ENCODE measurements at regions not wholly inside any gene's neighbourhood (a gene's known extent, or its start where the extent isn't known, plus 50 kb on each side); places are given as distances from the start of the nearest gene placed in this dataset.

DNA sequence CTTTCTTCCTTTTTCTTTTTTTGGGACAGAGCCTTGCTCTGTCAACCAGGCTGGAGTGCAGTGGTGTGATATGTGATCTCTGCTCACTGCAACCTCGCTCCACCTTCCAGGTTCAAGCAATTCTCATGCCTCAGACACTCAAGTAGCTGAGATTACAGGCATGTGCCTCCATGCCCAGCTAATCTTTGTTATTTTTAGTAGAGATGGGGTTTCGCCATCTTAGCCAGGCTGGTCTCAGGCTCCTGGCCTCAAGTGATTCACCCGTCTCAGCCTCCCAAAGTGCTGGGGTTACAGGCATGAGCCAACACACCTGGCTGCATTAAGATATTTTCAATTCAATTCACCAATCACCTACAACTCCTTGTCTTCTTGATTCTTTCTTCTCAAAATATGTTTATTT, 1046.5 kb downstream of the GALC start:
- TF ChIP-seq, protein P1, sequence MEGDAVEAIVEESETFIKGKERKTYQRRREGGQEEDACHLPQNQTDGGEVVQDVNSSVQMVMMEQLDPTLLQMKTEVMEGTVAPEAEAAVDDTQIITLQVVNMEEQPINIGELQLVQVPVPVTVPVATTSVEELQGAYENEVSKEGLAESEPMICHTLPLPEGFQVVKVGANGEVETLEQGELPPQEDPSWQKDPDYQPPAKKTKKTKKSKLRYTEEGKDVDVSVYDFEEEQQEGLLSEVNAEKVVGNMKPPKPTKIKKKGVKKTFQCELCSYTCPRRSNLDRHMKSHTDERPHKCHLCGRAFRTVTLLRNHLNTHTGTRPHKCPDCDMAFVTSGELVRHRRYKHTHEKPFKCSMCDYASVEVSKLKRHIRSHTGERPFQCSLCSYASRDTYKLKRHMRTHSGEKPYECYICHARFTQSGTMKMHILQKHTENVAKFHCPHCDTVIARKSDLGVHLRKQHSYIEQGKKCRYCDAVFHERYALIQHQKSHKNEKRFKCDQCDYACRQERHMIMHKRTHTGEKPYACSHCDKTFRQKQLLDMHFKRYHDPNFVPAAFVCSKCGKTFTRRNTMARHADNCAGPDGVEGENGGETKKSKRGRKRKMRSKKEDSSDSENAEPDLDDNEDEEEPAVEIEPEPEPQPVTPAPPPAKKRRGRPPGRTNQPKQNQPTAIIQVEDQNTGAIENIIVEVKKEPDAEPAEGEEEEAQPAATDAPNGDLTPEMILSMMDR (IDR thresholded peaks at IDR 0.05) = no peak
- no peak for TF ChIP-seq EP300 (IDR thresholded peaks at IDR 0.05)
- no peak for TF ChIP-seq POLR2A (IDR thresholded peaks at IDR 0.05; ENCODE audit: low read depth)
- no peak for TF ChIP-seq POLR2AphosphoS5 (IDR thresholded peaks at IDR 0.05)
